ENCODE measurements at regions not wholly inside any gene's neighbourhood (a gene's known extent, or its start where the extent isn't known, plus 50 kb on each side); places are given as distances from the start of the nearest gene placed in this dataset.
A peak's percentile ranks its signal among the peaks of the same experiment; 100 is the strongest.

GRCh38 chr9:4365055-4365454 is 65.2 kb upstream of the GLIS3 start:
- DNase-seq (ENCODE audit: low spot score in 2 of 2) (no peak), ATAC-seq (peak; percentile 67)
- H3K9me3 Mint-ChIP-seq: no peaks in the 10 kb centered on the region
- no peaks in the 10 kb centered on the region for H3K36me3 Mint-ChIP-seq
- peaks cover 5% of the 10 kb centered on the region for H3K4me1 Mint-ChIP-seq
- no peak overlapping the region for H3K4me3 Mint-ChIP-seq
- no peak overlapping the region for H3K27ac Mint-ChIP-seq

DNA sequence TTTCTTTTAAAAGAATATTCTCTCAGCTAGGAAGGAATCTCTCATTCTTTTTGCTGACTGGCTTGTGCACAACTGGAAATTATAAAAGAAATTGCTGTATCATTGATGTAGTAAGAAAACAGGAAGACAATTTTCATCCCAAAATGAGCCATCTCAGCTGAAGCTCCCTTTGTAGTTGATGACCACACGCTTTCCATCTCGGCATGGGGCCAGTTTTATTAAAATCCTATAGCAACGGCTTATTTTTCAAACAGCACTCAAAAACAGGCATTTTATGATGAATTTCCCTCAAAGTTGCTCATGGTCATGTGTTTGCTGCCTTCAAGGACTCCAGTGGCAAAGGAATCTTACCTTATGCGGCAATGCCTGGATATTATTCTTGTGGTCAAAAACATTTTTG is 62.4 kb upstream of the GLIS3 start:
- no peak for ATAC-seq
- Mint-ChIP-seq H3K36me3 (no peaks in the 10 kb centered on the region), H3K4me3 (no peak overlapping the region), H3K27ac (no peak overlapping the region), H3K9me3 (no peaks in the 10 kb centered on the region), H3K4me1 (peaks cover 5% of the 10 kb centered on the region)
- DNase-seq (ENCODE audit: low spot score in 2 of 2): no peak

DNA sequence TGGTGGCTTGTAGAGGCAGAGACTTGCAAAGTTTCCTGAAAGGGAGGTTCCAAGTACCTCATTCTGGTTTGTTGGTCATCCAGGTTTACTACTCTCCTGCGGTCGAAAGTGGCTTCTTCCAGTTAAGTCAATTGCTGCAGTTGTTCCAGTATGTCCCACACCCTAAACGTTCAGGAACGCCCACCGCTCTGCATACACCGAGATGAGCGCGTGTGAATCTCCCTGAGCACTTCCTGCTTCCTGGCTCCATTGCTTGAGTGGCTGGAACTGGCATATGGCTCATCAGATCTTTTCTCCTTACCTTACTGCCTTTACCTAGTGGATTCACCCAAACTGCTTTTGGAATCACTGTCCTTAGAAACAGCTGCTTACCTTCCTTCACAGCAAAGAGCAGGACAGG is 59.1 kb upstream of the GLIS3 start:
- ATAC-seq (no peak), DNase-seq (ENCODE audit: low spot score in 2 of 2) (no peak)
- no peak overlapping the region for H3K27ac Mint-ChIP-seq
- H3K4me3 Mint-ChIP-seq: no peak overlapping the region
- H3K9me3 Mint-ChIP-seq: no peaks in the 10 kb centered on the region
- no peaks in the 10 kb centered on the region for H3K4me1 Mint-ChIP-seq
- H3K36me3 Mint-ChIP-seq: no peaks in the 10 kb centered on the region

DNA sequence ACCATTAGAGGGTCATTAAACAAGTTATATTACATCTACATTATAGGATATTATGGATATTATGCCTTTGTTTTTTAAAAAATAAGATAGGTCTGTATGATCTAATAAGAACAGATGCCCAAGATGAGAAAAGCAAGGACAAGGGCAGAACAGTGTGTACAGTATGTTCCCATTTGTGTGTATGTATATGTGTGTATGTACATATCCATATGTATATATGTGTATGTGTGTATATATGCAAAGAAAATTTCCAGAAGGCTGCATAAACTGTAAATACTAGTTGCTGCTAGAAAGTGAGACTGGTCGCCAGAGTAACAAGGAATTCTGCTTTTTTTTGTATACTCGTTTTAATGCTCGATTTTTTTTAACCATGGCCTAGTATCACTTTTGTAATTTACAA is 58.1 kb upstream of the GLIS3 start:
- Mint-ChIP-seq H3K9me3 (no peaks in the 10 kb centered on the region), H3K27ac (no peak overlapping the region), H3K4me1 (no peaks in the 10 kb centered on the region), H3K4me3 (no peak overlapping the region), H3K36me3 (no peaks in the 10 kb centered on the region)
- ATAC-seq (no peak), DNase-seq (ENCODE audit: low spot score in 2 of 2) (no peak)

- H3K4me3 Mint-ChIP-seq: no peak overlapping the region
- no peak for ATAC-seq
- no peak overlapping the region for H3K27ac Mint-ChIP-seq
- no peak for DNase-seq (ENCODE audit: low spot score in 2 of 2)
- no peaks in the 10 kb centered on the region for H3K9me3 Mint-ChIP-seq
- no peaks in the 10 kb centered on the region for H3K4me1 Mint-ChIP-seq
- H3K36me3 Mint-ChIP-seq: no peaks in the 10 kb centered on the region
Measured at GRCh38 chr9:4356306-4356705, 56.4 kb upstream of the GLIS3 start.

- no peak for DNase-seq (ENCODE audit: low spot score in 2 of 2)
- ATAC-seq: no peak
Measured at GRCh38 chr9:4353236-4353635, 53.4 kb upstream of the GLIS3 start.

DNA sequence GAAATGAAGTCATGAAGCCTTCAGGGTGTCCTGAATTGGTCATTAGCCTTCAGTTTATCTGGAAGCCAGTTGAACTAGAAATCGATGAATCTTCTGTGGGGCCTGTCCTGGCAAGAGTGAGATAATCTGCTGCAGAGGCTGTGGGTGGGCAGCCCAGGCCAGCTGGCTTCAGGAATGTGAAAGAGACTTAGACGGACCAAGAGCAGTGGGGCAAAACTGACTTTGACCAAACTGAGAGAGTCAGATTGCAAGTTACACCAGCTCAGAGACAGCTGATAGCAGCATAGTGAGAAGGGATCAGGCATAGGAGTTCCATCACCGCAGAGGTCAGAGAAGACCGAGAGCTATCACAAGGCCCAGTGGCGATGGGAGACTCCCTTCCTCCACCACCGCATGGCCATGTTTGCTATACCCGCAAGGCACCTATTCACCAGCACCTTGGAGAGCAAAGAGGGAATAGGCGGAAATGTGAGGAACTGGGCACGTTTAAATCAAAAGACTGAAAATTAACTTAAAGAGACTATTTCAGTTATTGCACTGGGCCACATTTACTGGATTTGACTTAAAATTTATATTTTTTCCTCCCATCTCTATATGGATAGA is 50.0 kb upstream of the GLIS3 start:
- no peak for ATAC-seq
- DNase-seq (ENCODE audit: low spot score in 2 of 2): no peak
- peaks cover 7% of the 10 kb centered on the region for H3K4me1 Mint-ChIP-seq
- H3K27ac Mint-ChIP-seq: no peak overlapping the region
- no peak overlapping the region for H3K4me3 Mint-ChIP-seq
- no peaks in the 10 kb centered on the region for H3K9me3 Mint-ChIP-seq
- H3K36me3 Mint-ChIP-seq: no peaks in the 10 kb centered on the region

More at GRCh38 chr9:4353236-4353635, 53.4 kb upstream of the GLIS3 start:
- no peaks in the 10 kb centered on the region for H3K9me3 Mint-ChIP-seq
- H3K4me1 Mint-ChIP-seq: no peaks in the 10 kb centered on the region
- no peaks in the 10 kb centered on the region for H3K36me3 Mint-ChIP-seq
- no peak overlapping the region for H3K4me3 Mint-ChIP-seq
- no peak overlapping the region for H3K27ac Mint-ChIP-seq

Measured in stimulated activated effector memory CD8-positive, alpha-beta T cell treated with anti-CD3 and anti-CD28 coated beads, Interleukin-12 subunit alpha, Interleukin-12 subunit beta, amount 100 ng/mL, for 72 hours (primary cell).